Osteocyte (in vitro differentiated cells): ENCODE measurements at regions not wholly inside any gene's neighbourhood (a gene's known extent, or its start where the extent isn't known, plus 50 kb on each side); places are given as distances from the start of the nearest gene placed in this dataset.

Experiments used
- DNase-seq: peaks from one replicate; pipeline ENCODE4 v3.0.0; 2021; ENCODE audit warnings: mixed read lengths; ENCODE audit not compliant: unreplicated experiment; ENCODE audit errors: extremely low spot score
- H3K27ac Mint-ChIP-seq: one replicate; pipeline ENCODE4 v1.8.0; 2021; ENCODE audit warnings: mild to moderate bottlenecking, mixed read lengths; ENCODE audit not compliant: unreplicated experiment
- H3K27me3 Mint-ChIP-seq: one replicate; pipeline ENCODE4 v1.8.0; 2021; ENCODE audit warnings: mixed read lengths; ENCODE audit not compliant: unreplicated experiment
- H3K36me3 Mint-ChIP-seq: one replicate; pipeline ENCODE4 v1.8.0; 2021; ENCODE audit warnings: mixed read lengths; ENCODE audit not compliant: unreplicated experiment
- H3K4me1 Mint-ChIP-seq: one replicate; pipeline ENCODE4 v1.8.0; 2021; ENCODE audit warnings: mixed read lengths; ENCODE audit not compliant: unreplicated experiment
- H3K4me3 Mint-ChIP-seq: one replicate; pipeline ENCODE4 v1.8.0; 2021; ENCODE audit warnings: mild to moderate bottlenecking, moderate library complexity, mixed read lengths; ENCODE audit not compliant: unreplicated experiment
- H3K9me3 Mint-ChIP-seq: one replicate; pipeline ENCODE4 v1.8.0; 2021; ENCODE audit warnings: mixed read lengths; ENCODE audit not compliant: unreplicated experiment
- TF ChIP-seq, protein P1 (sequence below): fragments of 200-600 bp; sonication (generic); IDR thresholded peaks from 2 replicates; pipeline ENCODE4 v1.5.0; 2021; ENCODE audit warnings: antibody characterized with exemption, mild to moderate bottlenecking, moderate library complexity

DNA sequence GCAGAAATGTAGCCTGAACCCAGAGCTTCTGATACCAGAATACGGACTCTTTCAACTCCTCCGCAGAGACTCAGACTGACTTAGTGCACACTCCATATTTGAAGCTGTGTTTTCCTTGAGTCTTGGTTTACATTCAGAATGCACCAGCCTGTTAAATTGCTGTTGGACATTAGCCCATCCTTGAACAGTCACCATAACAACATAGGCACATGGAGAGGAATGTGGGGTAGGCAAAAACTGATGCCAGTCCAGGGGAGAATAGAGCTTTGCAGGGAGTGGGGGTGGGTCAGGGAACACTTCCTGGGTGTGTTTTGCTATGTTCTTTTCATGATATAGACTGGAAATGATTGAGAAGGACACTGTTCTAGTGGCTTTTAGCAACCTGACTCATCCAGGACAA is 76.3 kb upstream of the CACNA1E start:
- TF ChIP-seq, protein P1, sequence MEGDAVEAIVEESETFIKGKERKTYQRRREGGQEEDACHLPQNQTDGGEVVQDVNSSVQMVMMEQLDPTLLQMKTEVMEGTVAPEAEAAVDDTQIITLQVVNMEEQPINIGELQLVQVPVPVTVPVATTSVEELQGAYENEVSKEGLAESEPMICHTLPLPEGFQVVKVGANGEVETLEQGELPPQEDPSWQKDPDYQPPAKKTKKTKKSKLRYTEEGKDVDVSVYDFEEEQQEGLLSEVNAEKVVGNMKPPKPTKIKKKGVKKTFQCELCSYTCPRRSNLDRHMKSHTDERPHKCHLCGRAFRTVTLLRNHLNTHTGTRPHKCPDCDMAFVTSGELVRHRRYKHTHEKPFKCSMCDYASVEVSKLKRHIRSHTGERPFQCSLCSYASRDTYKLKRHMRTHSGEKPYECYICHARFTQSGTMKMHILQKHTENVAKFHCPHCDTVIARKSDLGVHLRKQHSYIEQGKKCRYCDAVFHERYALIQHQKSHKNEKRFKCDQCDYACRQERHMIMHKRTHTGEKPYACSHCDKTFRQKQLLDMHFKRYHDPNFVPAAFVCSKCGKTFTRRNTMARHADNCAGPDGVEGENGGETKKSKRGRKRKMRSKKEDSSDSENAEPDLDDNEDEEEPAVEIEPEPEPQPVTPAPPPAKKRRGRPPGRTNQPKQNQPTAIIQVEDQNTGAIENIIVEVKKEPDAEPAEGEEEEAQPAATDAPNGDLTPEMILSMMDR = no peak
- no peak overlapping the region for H3K4me3 Mint-ChIP-seq
- no peaks in the 10 kb centered on the region for H3K4me1 Mint-ChIP-seq
- H3K27me3 Mint-ChIP-seq = no peaks in the 10 kb centered on the region
- no peaks in the 10 kb centered on the region for H3K9me3 Mint-ChIP-seq
- DNase-seq = no peak
- H3K36me3 Mint-ChIP-seq = no peaks in the 10 kb centered on the region
- H3K27ac Mint-ChIP-seq = no peak overlapping the region

DNA sequence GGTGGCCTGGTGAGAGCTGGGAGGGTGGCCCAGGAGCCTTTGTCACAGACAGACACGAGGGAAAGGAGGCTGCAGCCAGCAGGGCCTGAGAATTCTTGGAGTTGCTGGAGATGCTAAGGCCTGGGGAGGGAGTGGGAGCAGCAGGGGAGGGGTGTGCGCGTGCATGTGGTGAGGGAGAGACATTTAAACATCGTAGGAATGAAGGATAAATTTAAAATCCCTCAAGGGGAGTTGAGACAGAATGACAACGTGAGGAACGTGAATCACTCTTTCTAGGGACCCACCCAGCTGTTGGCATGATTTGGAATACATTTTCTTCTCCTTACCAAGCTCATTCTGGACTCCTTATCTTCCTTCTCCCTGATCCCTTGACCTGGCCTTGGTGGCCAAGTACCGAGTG is 73.3 kb upstream of the CACNA1E start:
- DNase-seq = no peak

DNA sequence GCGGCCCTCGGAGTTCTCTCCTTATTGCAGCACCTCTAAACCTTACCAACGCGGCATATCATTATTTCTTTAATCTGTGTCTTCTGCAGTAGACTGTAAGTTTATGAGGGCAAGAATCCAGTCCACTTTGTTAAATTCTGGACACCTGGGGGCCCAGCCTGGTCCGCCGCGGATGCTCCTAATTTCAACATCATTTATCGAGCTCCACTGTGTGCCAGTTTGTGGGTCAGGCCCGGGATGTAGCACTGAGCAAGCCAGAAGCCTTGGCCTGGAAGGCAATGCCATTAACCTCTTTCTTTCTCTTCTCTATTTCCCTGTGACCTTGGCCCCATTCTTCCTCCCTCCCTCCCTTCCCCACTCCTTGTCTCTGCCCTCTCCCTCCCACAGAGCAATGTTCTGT is 70.6 kb upstream of the CACNA1E start:
- H3K4me1 Mint-ChIP-seq = no peaks in the 10 kb centered on the region

More for the DNA sequence above, 73.3 kb upstream of the CACNA1E start:
- H3K4me1 Mint-ChIP-seq = no peaks in the 10 kb centered on the region
- no peaks in the 10 kb centered on the region for H3K9me3 Mint-ChIP-seq
- TF ChIP-seq, protein P1 = no peak
- H3K36me3 Mint-ChIP-seq = no peaks in the 10 kb centered on the region
- H3K27ac Mint-ChIP-seq = no peak overlapping the region
- H3K27me3 Mint-ChIP-seq = no peaks in the 10 kb centered on the region
- H3K4me3 Mint-ChIP-seq = no peak overlapping the region

GRCh38 chr1:181413195-181413815 is 70.0 kb upstream of the CACNA1E start:
- DNase-seq = no peak
- H3K27me3 Mint-ChIP-seq = no peaks in the 10 kb centered on the region
- no peak overlapping the region for H3K4me3 Mint-ChIP-seq
- no peaks in the 10 kb centered on the region for H3K36me3 Mint-ChIP-seq
- TF ChIP-seq, protein P1 = no peak
- H3K9me3 Mint-ChIP-seq = no peaks in the 10 kb centered on the region
- H3K4me1 Mint-ChIP-seq = no peaks in the 10 kb centered on the region
- no peak overlapping the region for H3K27ac Mint-ChIP-seq

More for the DNA sequence above, 70.6 kb upstream of the CACNA1E start:
- no peak for DNase-seq
- Mint-ChIP-seq H3K27me3 (no peaks in the 10 kb centered on the region), H3K36me3 (no peaks in the 10 kb centered on the region), H3K4me3 (no peak overlapping the region), H3K27ac (no peak overlapping the region), H3K9me3 (no peaks in the 10 kb centered on the region)
- TF ChIP-seq, protein P1 = no peak

- Mint-ChIP-seq H3K4me3 (no peak overlapping the region), H3K27me3 (no peaks in the 10 kb centered on the region), H3K4me1 (no peaks in the 10 kb centered on the region), H3K9me3 (no peaks in the 10 kb centered on the region), H3K36me3 (no peaks in the 10 kb centered on the region), H3K27ac (no peak overlapping the region)
- TF ChIP-seq, protein P1 = no peak
- no peak for DNase-seq
These were observed 69.5 kb upstream of the CACNA1E start for GRCh38 chr1:181413836-181414235.
